Cardiac fibroblast (primary cell): ENCODE measurements at regions not wholly inside any gene's neighbourhood (a gene's known extent, or its start where the extent isn't known, plus 50 kb on each side); places are given as distances from the start of the nearest gene placed in this dataset.

Source experiments
- DNase-seq, 2 donors: peaks; one replicate each; pipeline versions ENCODE4 v3.0.0 to v3.0.0-alpha.2; 2010; ENCODE audit warnings: low read depth in 2 of 2
- H3K4me3 ChIP-seq, 2 donors: replicated peaks in 1 of 2; 1 replicate in 1 of 2; 2 replicates in 1 of 2; pipeline ENCODE4 v1.5.1; 2011; ENCODE audit warnings: low read depth in 2 of 2, low read length in 2 of 2, mild to moderate bottlenecking in 2 of 2, moderate library complexity in 1 of 2
- CTCF ChIP-seq: IDR thresholded peaks from one replicate; pipeline ENCODE4 v1.5.1; 2011; ENCODE audit warnings: low read depth, mild to moderate bottlenecking, low read length, inconsistent platforms

DNA sequence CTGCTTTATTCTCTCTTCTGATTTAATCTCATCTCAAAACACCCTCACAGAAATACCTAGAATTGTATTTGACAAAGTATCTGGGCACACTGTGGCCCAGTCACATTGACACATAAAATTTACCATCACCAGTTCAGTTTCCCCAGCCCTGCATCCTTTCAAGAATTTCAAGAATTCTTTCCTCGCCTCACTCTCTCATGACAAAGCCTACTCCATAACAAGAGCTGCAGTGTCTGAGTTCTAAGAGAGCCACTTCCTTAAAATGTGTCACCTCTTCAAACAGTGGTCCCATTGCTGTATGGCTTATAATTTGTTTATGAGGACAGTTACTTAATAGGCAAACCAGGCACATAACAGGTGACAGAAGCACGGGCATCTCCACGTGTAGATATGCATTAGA lies 90.9 kb upstream of the STK39 start:
- H3K4me3 ChIP-seq, result no peak overlapping the region
- DNase-seq, result no peak
- TF ChIP-seq CTCF, result no peak

DNA sequence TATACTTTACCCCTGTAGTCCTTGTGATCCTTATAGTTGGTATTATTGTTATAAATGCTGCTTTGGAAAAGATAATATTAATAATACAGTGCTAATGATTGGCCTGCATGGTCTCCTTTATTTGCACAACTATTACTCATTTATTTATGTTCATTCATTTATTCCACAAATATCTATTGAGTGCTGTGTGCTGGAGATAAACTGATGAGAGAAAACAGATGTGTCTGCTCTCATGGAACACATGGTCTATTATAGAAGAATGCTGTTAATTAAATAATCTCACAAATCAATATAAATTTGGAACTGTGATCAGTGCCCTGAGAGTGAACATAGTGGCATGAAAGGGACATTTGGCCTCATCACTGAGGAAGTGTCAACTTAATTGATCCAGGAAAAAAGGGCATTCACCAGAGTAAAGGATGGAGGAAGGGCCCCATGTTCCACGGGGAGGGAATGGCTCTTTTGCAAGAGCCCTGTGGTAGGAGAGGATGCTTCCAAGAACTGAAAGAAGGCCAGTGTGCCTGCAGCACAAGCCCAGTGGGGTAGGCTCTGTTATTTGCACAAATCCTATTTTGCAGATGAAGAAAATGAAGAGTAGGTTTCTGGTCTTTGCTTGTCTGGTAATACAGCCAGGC lies 91.5 kb upstream of the STK39 start:
- no peak overlapping the region for H3K4me3 ChIP-seq
- no peak for TF ChIP-seq CTCF
- DNase-seq, result no peak

DNA sequence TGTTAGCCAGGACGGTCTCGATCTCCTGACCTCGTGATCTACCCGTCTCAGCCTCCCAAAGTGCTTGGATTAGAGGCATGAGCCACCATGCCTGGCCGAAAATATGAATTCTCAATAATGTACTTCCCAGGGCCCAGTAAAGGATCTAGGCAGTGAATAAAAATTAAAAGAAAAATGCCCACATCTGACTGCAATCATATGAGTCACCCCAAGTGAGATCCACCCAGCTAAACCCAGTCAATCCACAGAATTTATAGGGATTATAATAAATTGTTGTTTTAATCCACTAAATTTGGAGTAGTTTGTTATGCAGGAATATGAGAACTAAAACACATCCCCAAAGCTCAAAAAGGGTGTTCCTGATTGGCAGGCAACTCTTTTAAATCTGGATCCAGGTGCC lies 93.5 kb upstream of the STK39 start:
- no peak overlapping the region for H3K4me3 ChIP-seq
- DNase-seq, result peak in 1 of 2 donors; percentile 26
- TF ChIP-seq CTCF, result no peak

- no peak overlapping the region for H3K4me3 ChIP-seq
- DNase-seq, result peak; percentile 13 to 60
- TF ChIP-seq CTCF, result no peak
Measured at GRCh38 chr2:168343586-168343985, 96.2 kb upstream of the STK39 start.

GRCh38 chr2:168344706-168345105 lies 97.3 kb upstream of the STK39 start:
- no peak for DNase-seq
- no peak for TF ChIP-seq CTCF
- H3K4me3 ChIP-seq, result no peak overlapping the region

- no peak for DNase-seq
- TF ChIP-seq CTCF, result no peak
- no peak overlapping the region for H3K4me3 ChIP-seq
Measured at GRCh38 chr2:168345601-168346000, 98.2 kb upstream of the STK39 start.

GRCh38 chr2:168346725-168347477 lies 99.5 kb upstream of the STK39 start:
- H3K4me3 ChIP-seq, result peak overlapping the region; percentile 42 to 63
- peak; percentile 66 for TF ChIP-seq CTCF

More at GRCh38 chr2:168346725-168347477, 99.5 kb upstream of the STK39 start:
- DNase-seq, result peak; percentile 77 to 82
